ENCODE measurements at regions not wholly inside any gene's neighbourhood (a gene's known extent, or its start where the extent isn't known, plus 50 kb on each side); places are given as distances from the start of the nearest gene placed in this dataset.
"Not testable (repeated sequence)": the region's sequence is repeated elsewhere in the genome, so short reads cannot be mapped to it uniquely, and the experiment has no call there.

DNA sequence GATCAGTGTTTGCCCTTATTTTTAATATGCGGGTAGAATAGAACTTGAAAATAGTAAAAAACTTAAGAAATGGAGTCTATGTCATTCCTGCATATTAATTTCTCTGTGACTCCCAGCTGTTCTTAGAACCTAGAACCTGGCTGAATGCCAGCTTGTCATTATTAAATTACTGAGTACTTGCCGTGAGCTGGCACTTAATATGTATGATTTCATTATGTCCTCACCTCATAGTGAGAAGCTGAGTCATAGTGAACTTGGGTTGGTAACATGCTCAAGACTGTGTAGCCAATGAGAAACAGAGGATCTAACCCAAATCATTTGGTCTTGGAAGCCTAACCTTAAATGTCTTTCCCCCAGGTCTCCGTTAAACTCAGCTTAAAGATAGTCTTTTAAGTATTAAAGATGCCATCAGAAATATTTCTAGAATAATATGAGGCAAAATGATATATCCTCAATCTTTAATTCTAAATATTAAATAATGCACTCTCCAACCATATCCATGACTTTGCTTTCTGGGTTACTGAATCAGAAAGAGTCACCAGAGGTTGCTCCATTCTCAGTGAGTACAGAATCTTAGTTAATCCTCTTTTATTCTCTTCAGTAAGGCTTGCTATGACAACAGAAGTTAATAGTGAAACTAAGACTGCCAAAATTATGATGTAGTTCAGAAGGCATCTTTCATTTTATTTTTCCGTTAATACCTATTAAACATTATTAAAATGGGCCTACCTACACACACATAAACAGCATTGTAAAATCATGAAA is 58.6 kb upstream of the TLL1 start:
- CTCF ChIA-PET = no interaction called here
- H3K36me3 ChIP-seq (ENCODE audit: control insufficient read depth in 2 of 2, insufficient read depth in 1 of 2, low read length in 2 of 2) = no peaks in the 10 kb centered on the region
- no peaks in the 10 kb centered on the region for H3K4me1 ChIP-seq (ENCODE audit: control insufficient read depth, insufficient read depth, low read length)
- H3K4me3 ChIP-seq (ENCODE audit: low read depth, low read length) = no peak overlapping the region
- H3K27ac ChIP-seq (ENCODE audit: extremely low read depth, low read depth, low read length) = no peak overlapping the region
- POLR2A ChIA-PET = no interaction called here
- H3K9me3 ChIP-seq (ENCODE audit: control insufficient read depth, insufficient read depth, low read depth, low read length) = no peaks in the 10 kb centered on the region
- no peak for TF ChIP-seq KLF7 (tag by site-specific recombination; IDR thresholded peaks at IDR 0.05; ENCODE audit: borderline replicate concordance)
- no peak for TF ChIP-seq ZNF350 (tag by site-specific recombination; IDR thresholded peaks at IDR 0.05)

DNA sequence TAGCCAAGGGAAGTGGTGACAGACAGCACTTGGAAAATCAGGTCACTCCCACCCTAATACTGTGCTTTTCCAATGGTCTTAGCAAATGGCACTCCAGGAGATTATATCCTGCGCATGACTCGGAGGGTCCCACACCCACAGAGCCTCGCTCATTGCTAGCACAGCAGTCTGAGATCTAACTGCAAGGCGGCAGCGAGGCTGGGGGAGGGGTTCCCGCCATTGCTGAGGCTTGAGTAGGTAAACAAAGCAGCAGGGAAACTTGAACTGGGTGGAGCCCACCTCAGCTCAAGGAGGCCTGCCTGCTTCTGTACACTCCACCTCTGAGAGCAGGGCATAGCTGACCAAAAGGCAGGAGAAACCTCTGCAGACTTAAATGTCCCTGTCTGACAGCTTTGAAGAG is 53.9 kb upstream of the TLL1 start:
- H3K9me3 ChIP-seq (ENCODE audit: control insufficient read depth, insufficient read depth, low read depth, low read length); POLR2A ChIA-PET: not testable (repeated sequence)

More for the DNA sequence above, 53.9 kb upstream of the TLL1 start:
- H3K4me1 ChIP-seq (ENCODE audit: control insufficient read depth, insufficient read depth, low read length); H3K27ac ChIP-seq (ENCODE audit: extremely low read depth, low read depth, low read length); H3K4me3 ChIP-seq (ENCODE audit: low read depth, low read length); CTCF ChIA-PET; H3K36me3 ChIP-seq (ENCODE audit: control insufficient read depth in 2 of 2, insufficient read depth in 1 of 2, low read length in 2 of 2): not testable (repeated sequence)
